GM19239 (cell line): ENCODE measurements at regions not wholly inside any gene's neighbourhood (a gene's known extent, or its start where the extent isn't known, plus 50 kb on each side); places are given as distances from the start of the nearest gene placed in this dataset.
A peak's percentile ranks its signal among the peaks of the same experiment; 100 is the strongest.
"Not testable (repeated sequence)": the region's sequence is repeated elsewhere in the genome, so short reads cannot be mapped to it uniquely, and the experiment has no call there.

Source experiments
- DNase-seq: peaks from one replicate; pipeline ENCODE4 v3.0.0; 2011; ENCODE audit warnings: low spot score; ENCODE audit not compliant: insufficient read length
- FAIRE-seq: peaks from 2 replicates; lab custom pipeline; 2011; peaks lifted over from hg19 to GRCh38; lab: Jason Lieb, UNC

- no peak for DNase-seq
- FAIRE-seq, result no peak
Measured at GRCh38 chr18:61637319-61637718, 255.5 kb downstream of the RNF152 start.

- FAIRE-seq, result peak; percentile 77
- no peak for DNase-seq
Measured at GRCh38 chr18:61635901-61636528, 256.8 kb downstream of the RNF152 start.

GRCh38 chr18:61628085-61628484, 264.7 kb downstream of the RNF152 start:
- FAIRE-seq, result no peak
- no peak for DNase-seq

GRCh38 chr18:61624631-61625030, 268.2 kb downstream of the RNF152 start:
- DNase-seq, FAIRE-seq: not testable (repeated sequence)

GRCh38 chr18:61619783-61620182, 273.0 kb downstream of the RNF152 start:
- FAIRE-seq, result no peak
- DNase-seq, result no peak

- DNase-seq (no peak), FAIRE-seq (no peak)
Measured at GRCh38 chr18:61618816-61619215, 274.0 kb downstream of the RNF152 start.

- DNase-seq (no peak), FAIRE-seq (no peak)
Measured at GRCh38 chr18:61616111-61616610, 276.6 kb downstream of the RNF152 start.

- DNase-seq (no peak), FAIRE-seq (no peak)
Measured at GRCh38 chr18:61612517-61612916, 279.3 kb downstream of the CDH20 start.

GRCh38 chr18:61609131-61609530, 275.9 kb downstream of the CDH20 start:
- DNase-seq, result no peak
- no peak for FAIRE-seq

- no peak for DNase-seq
- FAIRE-seq, result no peak
Measured at GRCh38 chr18:61608316-61608715, 275.1 kb downstream of the CDH20 start.

GRCh38 chr18:61607867-61608266, 274.6 kb downstream of the CDH20 start:
- no peak for DNase-seq
- FAIRE-seq, result no peak

GRCh38 chr18:61606759-61607158, 273.5 kb downstream of the CDH20 start:
- FAIRE-seq, result no peak
- no peak for DNase-seq

GRCh38 chr18:61606068-61606660, 272.9 kb downstream of the CDH20 start:
- FAIRE-seq, result no peak
- no peak for DNase-seq

- DNase-seq, result no peak
- no peak for FAIRE-seq
Measured at GRCh38 chr18:61605376-61606067, 272.3 kb downstream of the CDH20 start.
